ENCODE measurements at regions not wholly inside any gene's neighbourhood (a gene's known extent, or its start where the extent isn't known, plus 50 kb on each side); places are given as distances from the start of the nearest gene placed in this dataset.

- no peak for DNase-seq (ENCODE audit: low read depth, low spot score)
Measured at GRCh38 chr2:147649286-147649685, 195.5 kb upstream of the ACVR2A start.

- no peak for DNase-seq (ENCODE audit: low read depth, low spot score)
Measured at GRCh38 chr2:147648471-147648870, 196.4 kb upstream of the ACVR2A start.

- DNase-seq (ENCODE audit: low read depth, low spot score), result no peak
Measured at GRCh38 chr2:147647816-147648215, 197.0 kb upstream of the ACVR2A start.

GRCh38 chr2:147646818-147647468 lies 197.9 kb upstream of the ACVR2A start:
- no peak for DNase-seq (ENCODE audit: low read depth, low spot score)

GRCh38 chr2:147644491-147644890 lies 200.3 kb upstream of the ACVR2A start:
- DNase-seq (ENCODE audit: low read depth, low spot score), result no peak

- no peak for DNase-seq (ENCODE audit: low read depth, low spot score)
Measured at GRCh38 chr2:147642765-147643164, 202.1 kb upstream of the ACVR2A start.

- DNase-seq (ENCODE audit: low read depth, low spot score), result no peak
Measured at GRCh38 chr2:147641651-147642050, 203.2 kb upstream of the ACVR2A start.

GRCh38 chr2:147639891-147640290 lies 204.9 kb upstream of the ACVR2A start:
- no peak for DNase-seq (ENCODE audit: low read depth, low spot score)

GRCh38 chr2:147639386-147639785 lies 205.4 kb upstream of the ACVR2A start:
- DNase-seq (ENCODE audit: low read depth, low spot score), result no peak

- DNase-seq (ENCODE audit: low read depth, low spot score), result no peak
Measured at GRCh38 chr2:147636886-147637285, 207.9 kb upstream of the ACVR2A start.

- no peak for DNase-seq (ENCODE audit: low read depth, low spot score)
Measured at GRCh38 chr2:147636238-147636882, 208.5 kb upstream of the ACVR2A start.

GRCh38 chr2:147634826-147635225 lies 210.0 kb upstream of the ACVR2A start:
- no peak for DNase-seq (ENCODE audit: low read depth, low spot score)

GRCh38 chr2:147632198-147632597 lies 212.6 kb upstream of the ACVR2A start:
- DNase-seq (ENCODE audit: low read depth, low spot score), result no peak

- DNase-seq (ENCODE audit: low read depth, low spot score), result no peak
Measured at GRCh38 chr2:147631294-147631693, 213.5 kb upstream of the ACVR2A start.

- no peak for DNase-seq (ENCODE audit: low read depth, low spot score)
Measured at GRCh38 chr2:147630585-147630984, 214.2 kb upstream of the ACVR2A start.

GRCh38 chr2:147628971-147629421 lies 215.8 kb upstream of the ACVR2A start:
- no peak for DNase-seq (ENCODE audit: low read depth, low spot score)

GRCh38 chr2:147623328-147623727 lies 221.5 kb upstream of the ACVR2A start:
- DNase-seq (ENCODE audit: low read depth, low spot score), result no peak

- DNase-seq (ENCODE audit: low read depth, low spot score), result no peak
Measured at GRCh38 chr2:147621656-147622197, 223.1 kb upstream of the ACVR2A start.

- no peak for DNase-seq (ENCODE audit: low read depth, low spot score)
Measured at GRCh38 chr2:147619808-147620207, 225.0 kb upstream of the ACVR2A start.

GRCh38 chr2:147615726-147616125 lies 229.1 kb upstream of the ACVR2A start:
- DNase-seq (ENCODE audit: low read depth, low spot score), result no peak

GRCh38 chr2:147614979-147615470 lies 229.8 kb upstream of the ACVR2A start:
- no peak for DNase-seq (ENCODE audit: low read depth, low spot score)

GRCh38 chr2:147614471-147614870 lies 230.4 kb upstream of the ACVR2A start:
- no peak for DNase-seq (ENCODE audit: low read depth, low spot score)
